Fibroblast of skin of left quadriceps (primary cell): ENCODE measurements at regions not wholly inside any gene's neighbourhood (a gene's known extent, or its start where the extent isn't known, plus 50 kb on each side); places are given as distances from the start of the nearest gene placed in this dataset.

Source experiments
- DNase-seq, 2 experiments: peaks; one replicate each; pipeline ENCODE4 v3.0.0-alpha.2; 2013; ENCODE audit warnings: low read depth in 2 of 2

- DNase-seq, result no peak
These were observed 162.6 kb downstream of the TM9SF2 start for GRCh38 chr13:99663908-99664307.

- DNase-seq, result no peak
These were observed 162.0 kb downstream of the TM9SF2 start for GRCh38 chr13:99663185-99663825.

- no peak for DNase-seq
These were observed 161.4 kb downstream of the TM9SF2 start for GRCh38 chr13:99662678-99663077.

GRCh38 chr13:99661791-99662190 lies 160.5 kb downstream of the TM9SF2 start:
- no peak for DNase-seq

- no peak for DNase-seq
These were observed 158.7 kb downstream of the TM9SF2 start for GRCh38 chr13:99659866-99660554.

- DNase-seq, result no peak
These were observed 158.0 kb downstream of the TM9SF2 start for GRCh38 chr13:99659226-99659625.

- DNase-seq, result peak; percentile 56 to 57
These were observed 157.2 kb downstream of the TM9SF2 start for GRCh38 chr13:99658261-99658991.

- DNase-seq, result peak in 1 of 2 experiments; percentile 2
These were observed 156.6 kb downstream of the TM9SF2 start for GRCh38 chr13:99657848-99658260.

GRCh38 chr13:99656844-99657381 lies 155.6 kb downstream of the TM9SF2 start:
- DNase-seq, result no peak

- DNase-seq, result peak; percentile 44 to 46
These were observed 154.9 kb downstream of the TM9SF2 start for GRCh38 chr13:99656092-99656745.

GRCh38 chr13:99655351-99656091 lies 154.2 kb downstream of the TM9SF2 start:
- DNase-seq, result no peak

GRCh38 chr13:99654076-99654475 lies 152.8 kb downstream of the TM9SF2 start:
- no peak for DNase-seq

GRCh38 chr13:99653526-99653925 lies 152.3 kb downstream of the TM9SF2 start:
- DNase-seq, result no peak

- DNase-seq, result no peak
These were observed 151.6 kb downstream of the TM9SF2 start for GRCh38 chr13:99652901-99653300.

GRCh38 chr13:99652141-99652540 lies 150.9 kb downstream of the TM9SF2 start:
- no peak for DNase-seq

- DNase-seq, result no peak
These were observed 149.7 kb downstream of the TM9SF2 start for GRCh38 chr13:99651016-99651415.

GRCh38 chr13:99650410-99650809 lies 149.1 kb downstream of the TM9SF2 start:
- no peak for DNase-seq

- DNase-seq, result no peak
These were observed 147.7 kb downstream of the TM9SF2 start for GRCh38 chr13:99648927-99649326.

- DNase-seq, result no peak
These were observed 146.9 kb downstream of the TM9SF2 start for GRCh38 chr13:99648066-99648665.

- no peak for DNase-seq
These were observed 146.3 kb downstream of the TM9SF2 start for GRCh38 chr13:99647596-99647985.
